ENCODE measurements at regions not wholly inside any gene's neighbourhood (a gene's known extent, or its start where the extent isn't known, plus 50 kb on each side); places are given as distances from the start of the nearest gene placed in this dataset.
A peak's percentile ranks its signal among the peaks of the same experiment; 100 is the strongest.

DNA sequence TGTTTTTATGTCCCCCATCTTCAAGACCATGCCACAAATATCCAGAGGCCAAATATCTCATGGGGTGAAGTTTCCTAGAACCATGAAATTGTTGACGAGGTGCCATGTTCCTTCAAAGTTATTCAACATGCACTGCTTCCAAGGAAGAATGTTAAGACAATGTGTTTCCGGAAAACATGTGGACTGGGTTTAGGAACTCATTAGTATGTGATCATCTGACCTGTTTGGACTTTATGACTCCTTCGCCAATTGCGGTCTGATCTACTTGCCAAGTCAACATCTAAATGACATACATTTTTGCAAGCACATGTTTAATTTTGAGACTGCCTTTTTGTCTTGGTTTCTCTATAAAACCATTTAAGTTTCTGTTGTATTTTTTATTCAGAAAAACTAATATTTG is 234.8 kb downstream of the MAF start:
- no peak for DNase-seq

DNA sequence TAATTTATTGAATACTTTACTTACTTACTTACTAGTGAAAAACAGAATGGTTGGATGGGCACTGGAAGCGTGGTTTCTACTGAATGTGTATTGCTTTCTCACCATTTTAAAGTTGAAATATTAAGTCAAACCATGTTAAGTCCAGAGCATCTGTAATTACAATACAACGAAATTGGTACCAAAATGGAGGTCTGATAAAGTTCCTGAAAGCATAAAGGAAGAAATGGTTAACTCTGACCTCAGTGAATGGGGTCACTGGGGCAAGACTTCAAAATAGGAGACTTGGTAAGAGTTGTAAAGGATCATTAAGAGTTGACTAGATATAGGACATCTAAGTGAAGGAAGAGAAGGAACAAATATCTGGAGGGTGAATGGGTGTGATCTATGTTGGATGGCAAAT is 237.1 kb downstream of the MAF start:
- no peak for DNase-seq

DNA sequence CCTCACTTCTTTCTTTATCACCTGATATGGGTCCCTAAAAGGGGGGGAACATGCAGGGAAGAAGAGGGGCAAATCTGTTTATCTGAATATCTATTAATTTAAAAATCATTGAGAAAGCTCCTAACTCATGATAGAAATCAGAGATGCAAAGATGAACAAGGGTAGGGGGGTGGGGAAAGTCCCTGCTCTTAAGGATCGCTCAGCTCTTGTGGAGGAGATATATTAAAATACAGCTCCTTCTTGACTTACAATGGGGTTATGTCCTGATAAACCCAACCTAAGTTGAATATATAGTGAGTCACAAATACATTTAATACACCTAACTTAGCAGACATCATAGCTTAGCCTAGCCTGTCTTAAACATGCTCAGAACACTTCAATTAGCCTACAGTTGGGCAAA is 237.5 kb downstream of the MAF start:
- no peak for DNase-seq

DNA sequence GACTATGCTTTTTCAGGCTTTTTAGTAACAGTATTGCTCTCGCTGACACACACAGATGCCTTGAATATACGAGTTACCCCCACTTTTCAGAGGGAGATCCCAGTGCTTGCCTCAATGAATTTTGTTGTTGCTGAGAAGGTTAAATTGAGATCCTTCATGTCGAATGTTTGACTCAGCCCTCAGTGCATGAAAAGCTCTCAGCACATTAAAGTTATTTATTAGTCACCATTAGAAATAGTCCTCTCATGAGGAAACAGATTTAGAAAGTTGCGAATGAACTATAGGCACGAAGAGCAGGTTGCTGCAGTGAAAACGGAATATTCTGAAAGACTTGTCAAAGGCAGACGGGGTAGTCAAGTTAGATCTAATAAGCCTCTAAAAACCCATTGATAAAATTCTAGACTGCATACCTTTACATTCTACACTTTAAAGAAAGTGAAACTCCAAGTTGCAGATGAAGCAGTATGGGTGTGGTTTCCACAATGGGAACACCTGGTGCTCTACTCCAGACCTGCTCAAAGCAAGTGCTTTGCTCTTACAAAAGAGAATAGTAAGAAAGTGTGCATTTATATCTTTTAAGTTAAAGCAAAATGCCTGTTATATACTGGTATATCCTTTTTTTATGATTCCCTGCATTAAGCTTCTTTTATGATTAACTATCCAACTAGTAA is 238.1 kb downstream of the MAF start:
- no peak for DNase-seq

DNA sequence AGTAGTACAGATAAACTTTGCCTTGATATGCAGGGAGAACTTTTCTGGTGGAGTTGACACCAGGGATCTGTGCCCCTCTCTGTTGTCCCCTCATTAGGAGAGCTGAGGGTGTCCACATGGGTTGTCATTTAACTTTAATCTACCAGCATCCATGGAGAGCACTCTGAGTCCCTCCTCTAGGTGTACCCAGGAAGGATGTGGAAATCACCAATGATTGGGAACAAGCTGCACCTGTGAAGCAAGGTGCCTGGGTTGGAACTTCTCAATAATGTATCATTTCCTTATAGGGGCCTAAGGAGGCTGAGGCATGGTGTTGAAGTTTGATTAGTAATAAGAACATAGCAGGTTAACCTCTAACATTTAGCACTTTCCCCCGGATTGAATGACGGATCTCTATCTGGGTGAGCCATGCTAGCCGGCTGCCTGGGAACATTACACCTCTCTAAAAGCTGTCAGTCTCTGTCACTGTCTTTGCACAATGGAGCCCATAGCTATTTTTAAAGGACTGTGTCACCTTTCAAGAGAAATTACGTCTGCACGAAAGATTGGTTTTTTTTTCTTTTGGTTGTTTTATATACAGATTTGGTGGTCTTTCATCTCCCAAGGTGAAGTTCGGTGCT is 239.3 kb downstream of the MAF start:
- no peak for DNase-seq

DNA sequence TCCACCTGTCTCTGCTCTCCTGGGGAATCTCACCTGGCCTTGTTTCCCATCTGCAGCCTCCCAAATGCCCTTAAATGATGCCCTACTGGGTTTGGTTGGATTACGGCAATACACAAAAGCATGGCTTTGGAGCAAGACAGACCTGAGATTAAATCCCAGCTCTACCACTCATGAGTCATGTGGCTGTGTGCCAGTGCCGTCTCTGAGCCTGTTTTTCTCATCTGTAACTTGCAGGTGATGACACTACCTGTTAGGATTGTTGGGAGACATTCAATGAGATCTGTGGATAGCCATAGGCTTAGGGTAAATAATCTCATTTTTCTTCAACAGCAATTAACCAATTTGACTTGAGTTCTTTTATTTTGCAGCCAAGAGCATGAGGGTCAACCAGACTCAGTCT is 240.3 kb downstream of the MAF start:
- no peak for DNase-seq

DNA sequence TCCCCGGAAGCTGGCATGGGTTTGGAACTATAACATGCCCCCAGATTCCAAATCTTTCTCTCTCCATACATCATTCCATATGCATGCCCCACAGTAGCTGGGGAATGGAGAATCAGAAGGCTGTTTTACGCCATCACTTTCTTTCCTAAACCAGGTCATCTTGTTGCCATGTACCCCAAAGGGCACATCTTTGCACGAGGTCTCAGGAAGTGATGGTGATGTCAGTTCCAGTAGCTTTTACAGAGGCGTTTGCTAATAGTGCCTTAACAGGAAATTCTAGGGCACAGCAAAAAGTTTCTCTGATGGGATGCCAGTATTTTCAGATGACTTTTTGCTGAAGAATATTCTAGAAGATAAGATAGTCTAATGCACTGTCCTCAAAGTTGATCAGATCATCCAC is 241.5 kb downstream of the MAF start:
- DNase-seq = no peak

DNA sequence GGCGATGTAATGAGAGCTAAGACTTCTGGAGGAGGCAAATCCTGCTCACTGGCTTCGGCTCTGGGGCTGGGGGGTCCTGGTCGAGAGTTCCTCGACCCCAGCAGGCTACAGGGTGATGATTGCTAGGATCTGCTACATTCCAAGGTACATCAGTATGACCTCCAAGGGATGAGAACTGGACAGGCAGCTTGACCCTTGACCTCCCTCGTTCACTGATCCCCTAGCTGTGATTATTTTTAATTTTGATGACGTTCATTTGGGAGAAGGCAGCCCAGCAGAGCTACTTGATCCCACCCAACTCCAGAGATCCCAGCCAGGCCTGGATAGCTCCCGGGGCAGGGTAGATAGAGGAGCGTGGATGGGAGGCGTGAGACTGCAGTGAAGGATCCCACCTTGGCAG is 242.3 kb downstream of the MAF start:
- no peak for DNase-seq

DNA sequence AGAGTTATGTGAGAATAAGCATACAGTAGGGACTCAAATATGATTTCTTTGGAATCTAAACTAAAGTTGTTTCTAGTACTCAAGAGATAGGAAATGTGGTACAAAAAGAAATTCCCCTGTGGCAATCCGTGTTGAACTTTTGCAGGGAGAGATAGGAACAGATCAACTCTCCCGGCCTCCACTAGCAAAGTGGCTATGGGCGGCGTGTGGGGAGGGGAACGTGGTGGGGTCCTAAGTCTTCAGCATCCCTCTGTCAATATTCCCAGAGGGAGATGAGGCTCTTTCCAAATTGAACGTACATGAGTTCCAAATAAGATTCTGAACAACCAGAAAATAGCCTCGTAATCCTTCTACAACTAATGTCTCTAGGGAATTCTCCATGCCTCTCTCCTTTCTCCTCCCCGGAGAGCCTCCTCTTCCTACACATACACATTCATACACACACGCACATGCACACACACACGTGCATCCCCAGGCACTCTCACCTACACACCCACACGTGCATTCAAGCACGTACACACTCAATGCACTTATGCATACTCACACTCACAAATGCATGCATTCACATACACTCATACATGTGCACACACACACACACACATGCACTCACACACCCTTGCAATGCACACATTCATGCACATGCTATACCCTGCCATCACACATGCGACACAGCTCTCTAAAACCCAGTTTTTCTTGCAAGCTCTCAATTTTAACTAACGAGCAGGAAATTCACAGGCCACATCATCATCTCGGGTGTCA is 244.8 kb downstream of the MAF start:
- no peak for DNase-seq

DNA sequence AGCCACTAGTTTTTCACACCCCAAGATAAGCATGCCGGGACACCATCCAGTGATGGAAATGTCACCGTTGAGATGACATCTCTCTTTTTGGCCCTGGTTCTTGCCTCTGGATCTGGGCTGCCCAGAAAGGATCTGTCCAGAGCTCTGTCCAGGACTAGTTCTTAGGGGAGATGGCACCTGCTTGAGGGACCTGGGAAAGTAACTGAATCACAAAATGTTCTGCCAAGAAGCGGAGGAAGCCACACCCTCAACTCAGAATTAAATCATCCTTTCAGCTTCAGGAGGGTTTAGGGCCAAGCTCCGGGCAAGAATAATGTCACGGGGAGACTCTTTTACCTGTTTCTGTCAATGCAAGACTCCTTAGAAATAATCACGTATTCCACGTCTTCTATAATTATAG is 248.6 kb downstream of the MAF start:
- no peak for DNase-seq

DNA sequence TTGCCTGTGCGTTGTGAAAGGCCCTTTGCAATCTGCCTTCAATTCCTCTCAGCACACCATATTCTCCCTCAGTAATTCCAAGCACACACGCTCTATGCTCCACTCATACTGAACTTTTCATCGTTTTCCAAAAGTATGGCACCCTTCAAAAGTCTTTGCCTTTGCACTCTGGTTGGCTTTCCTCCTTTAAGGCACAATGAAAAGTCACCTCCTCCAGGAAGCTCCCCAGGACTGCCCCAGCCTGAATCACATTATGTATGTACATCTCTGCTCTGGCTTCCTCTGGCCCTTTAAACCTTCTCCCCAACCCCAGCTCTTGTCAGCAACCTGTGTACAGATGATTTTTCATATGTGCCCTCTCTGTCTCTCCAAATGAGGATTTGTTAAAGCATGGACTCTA is 250.7 kb downstream of the MAF start:
- DNase-seq = no peak

DNA sequence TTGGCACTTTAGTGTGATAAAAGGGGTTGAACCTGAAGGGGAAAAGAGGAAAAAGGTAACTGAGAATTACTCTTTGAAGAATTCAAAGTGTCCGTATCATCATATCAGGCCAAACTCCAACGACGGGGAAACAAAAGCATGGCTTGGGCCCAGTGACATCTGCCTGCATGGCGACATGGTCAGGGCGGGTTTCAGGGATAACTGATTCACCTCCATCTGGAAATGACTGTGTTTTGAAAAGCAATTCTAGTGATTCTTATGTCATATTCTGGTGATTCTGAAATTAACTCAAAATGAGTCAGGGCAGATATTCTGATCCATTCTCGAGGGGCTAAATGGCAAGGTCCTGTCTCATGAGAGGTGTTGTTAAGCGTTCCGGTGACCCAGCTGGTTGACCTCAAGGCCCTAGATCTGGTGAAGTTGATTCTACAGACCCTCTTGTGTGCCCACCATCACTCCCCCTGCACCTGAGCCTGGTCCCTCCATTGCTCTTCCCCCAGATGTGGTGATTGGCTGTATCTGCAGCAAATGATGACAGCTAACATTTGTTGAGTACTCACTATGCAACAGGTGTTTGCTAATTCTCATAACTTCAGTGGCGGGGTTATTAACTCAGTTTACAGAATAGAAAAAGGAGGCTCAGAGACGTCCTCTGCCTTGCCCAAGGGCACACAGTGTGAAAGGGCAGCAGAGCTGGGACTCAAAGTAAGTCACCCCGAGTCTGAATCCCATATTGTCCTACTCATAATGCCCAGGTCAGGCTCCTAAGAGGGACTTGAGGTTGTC is 251.8 kb downstream of the MAF start:
- no peak for DNase-seq

DNA sequence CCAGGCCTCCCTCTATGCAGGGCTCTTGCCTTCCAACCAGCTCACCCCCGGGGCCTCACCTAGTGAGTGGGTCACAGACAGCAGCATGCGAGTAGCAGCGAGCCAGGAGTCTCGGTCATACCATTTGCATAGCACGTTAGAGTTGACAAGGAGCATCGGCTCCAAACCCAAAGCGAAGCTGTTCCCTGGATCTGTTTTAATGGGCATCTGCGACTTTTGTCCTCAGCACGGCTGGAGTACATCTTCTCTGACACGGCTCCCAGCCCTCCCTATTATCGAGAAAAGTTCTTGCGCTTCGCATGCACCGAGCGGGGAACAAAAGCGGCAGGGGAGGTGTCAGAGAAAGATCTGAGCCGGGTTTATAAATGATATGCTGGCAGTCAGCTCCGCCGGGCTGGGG is 253.3 kb downstream of the MAF start:
- no peak for DNase-seq

DNA sequence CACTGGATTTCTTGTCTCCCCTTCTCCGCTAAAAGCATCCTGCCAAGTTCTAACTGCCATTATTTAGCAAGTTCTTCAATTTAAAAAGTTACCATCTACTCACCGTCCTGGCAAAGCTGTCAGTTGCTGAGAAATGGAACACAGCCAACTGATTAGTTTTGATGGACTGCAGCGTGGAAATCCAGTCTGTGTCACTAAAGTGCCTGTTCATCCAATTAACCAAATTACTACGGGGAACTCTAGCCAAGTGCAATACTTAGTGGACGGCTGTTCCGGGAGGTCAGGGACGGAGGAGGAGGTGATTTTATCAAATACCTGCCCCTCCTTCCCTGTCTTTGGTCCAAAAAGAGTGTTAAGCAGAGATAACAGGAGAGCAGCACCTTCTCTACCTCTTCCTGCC is 260.7 kb downstream of the MAF start:
- DNase-seq = no peak

DNA sequence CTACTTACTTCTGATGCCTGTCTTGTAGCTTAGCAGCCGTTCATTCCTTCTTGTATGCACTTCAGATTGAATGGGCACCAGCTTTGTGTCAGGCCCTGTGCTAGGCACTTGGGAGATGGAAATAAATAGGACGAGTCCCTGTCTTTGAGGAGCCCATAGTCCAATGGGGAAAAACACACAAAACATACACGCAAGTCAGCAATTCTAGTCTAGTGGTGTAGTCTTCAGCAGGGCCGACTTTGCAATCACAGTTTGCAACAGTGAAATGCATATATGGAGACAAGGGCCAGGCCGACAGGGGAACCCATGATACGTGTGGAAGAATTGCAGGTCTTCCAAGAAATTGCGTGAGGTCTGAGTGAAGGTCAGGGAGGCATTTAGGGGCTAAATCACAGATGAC is 262.6 kb downstream of the MAF start:
- no peak for DNase-seq

DNA sequence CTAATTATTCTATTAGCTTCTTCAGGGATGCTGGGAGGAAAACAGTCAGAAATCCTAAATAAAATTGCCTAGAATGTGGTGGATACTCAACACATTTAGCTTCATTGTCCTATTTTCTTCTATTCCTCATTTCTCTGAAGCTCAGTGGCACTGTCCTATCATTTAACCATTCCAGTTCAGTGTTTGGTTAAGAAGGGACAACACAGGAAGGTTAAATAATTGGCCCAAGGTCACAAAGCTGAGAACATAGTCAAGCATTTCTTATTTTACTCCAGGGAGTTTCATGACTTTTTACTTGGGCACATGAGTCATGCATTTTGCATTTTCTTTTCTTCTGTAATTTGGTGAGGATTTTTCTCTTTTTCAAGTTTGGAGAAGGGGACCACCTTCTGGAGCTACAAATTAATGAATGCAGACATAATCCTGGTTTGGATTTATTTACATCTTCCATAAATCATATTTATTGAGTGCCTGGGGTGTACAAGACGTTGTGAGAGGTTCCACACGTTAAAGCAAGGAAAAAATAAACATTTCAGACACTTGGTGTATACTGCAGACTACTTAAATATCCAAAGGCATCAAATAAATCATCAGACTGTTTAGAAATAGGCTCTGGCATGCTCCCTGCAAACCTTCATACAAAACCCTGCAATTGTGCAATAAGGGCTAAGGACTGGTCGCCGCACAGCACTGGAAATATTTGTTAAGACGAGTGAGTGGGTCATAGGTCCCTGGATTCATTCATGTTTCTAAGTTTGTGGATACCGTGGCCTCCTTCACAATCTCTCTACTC is 263.9 kb downstream of the MAF start:
- no peak for DNase-seq

DNA sequence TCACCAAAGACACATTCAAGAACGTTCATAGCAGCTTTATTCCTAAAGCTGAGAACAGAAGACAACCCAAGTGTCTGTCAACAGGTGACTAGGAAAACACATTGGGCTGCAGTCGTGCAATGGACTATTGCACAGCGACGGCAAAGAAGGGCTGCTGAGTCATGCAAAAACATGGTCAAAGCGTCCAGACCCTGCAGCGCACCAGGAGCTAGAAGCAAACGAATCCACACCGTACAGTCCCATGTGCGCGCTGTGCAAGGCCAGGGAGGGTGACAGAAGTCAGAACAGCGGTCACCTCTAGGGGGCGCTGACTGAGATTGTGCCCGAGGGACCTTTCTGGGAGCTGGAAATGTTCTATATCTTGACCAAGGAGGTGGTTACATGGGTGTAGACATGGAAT is 266.4 kb downstream of the MAF start:
- no peak for DNase-seq

DNA sequence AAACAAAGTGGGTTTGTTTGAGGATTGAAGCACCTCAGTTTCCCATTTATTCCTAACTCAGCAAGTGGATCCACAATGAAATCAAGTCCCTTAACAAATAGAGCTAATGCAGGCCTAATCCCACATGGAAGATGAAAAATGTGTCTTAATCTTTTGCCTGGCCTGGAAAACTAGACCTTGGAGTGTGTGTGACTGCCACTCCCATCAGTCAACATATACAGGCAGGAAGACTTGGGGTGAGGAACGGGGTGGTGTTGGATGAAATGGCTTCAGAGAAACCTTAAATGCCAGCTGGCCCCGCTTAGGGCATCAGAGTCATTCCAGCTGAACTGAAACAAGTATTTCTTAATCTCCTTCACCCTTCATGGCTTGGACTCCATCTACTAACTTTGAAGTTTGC is 269.5 kb downstream of the MAF start:
- no peak for DNase-seq

DNA sequence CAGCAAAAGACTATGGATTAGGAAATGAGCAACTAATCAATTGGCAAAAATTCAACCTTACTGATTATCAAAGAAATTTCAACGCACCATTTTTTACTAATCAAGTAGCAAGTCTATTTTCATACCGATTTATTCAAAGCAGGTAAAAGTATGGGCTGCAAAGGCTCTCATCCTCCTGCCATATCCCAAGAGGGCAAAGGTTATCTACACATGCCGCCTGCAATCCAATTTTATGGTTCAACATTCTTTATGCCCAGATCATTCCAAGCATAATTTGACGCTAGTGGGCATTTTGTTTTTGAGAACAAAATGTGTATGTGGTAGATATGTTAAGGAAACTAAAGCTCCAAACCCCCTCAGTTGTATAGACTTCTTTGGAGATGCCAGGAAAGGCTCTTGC is 270.6 kb downstream of the MAF start:
- DNase-seq = no peak

DNA sequence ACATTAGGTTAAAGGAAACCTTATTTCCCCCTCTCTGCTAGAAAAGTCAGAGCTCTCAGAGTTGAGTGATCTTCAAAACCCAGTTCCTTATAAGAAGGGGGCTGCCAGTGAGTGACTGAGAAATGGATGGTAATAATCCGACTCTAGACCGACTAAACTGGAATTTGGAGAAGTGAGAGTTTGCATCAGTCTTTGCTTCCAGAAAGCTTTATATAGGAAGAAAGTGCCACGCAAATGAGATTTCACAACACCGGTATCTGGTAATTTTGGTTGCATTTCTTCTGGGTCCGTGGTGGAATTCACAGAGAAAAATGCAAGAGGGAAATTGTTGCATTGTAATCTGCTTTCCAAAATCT is 271.4 kb downstream of the MAF start:
- DNase-seq = peak; percentile 67

DNA sequence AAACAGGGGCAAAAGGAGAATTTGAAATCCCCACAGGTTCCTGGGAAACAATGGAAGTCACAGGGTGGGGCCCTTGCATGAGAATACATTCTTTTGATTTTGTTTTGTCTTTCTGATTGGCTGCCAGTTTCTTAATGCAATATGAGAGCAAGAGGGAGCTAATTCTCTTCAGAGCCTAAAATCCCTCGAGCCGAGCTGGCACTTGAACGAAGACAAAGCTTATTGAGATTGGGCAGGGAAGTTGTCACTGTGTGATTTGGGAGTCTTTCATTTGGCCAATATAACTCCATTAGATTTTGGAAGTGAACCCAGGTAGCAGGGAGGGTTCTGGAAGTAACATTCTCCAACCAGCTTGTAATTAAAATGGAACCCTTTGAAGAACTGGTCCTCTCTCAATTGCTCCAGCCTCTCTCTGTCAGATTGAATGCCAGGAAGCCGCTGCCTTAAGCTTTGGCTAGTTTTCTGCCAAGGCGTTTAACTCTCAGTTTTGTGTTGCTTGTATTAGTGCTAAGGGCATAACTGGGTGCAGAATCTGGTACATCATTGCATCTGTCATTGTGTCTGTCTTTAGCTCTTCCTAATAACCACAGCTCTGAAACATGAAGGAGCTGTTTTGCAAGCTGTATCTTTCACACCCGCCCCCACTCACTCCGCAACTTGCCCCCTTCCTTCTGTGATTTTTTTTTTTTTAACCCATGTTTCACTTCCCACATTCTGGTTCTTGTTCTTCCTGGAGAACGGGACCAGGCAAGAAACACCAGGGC is 272.0 kb downstream of the MAF start:
- DNase-seq = peak; percentile 44

DNA sequence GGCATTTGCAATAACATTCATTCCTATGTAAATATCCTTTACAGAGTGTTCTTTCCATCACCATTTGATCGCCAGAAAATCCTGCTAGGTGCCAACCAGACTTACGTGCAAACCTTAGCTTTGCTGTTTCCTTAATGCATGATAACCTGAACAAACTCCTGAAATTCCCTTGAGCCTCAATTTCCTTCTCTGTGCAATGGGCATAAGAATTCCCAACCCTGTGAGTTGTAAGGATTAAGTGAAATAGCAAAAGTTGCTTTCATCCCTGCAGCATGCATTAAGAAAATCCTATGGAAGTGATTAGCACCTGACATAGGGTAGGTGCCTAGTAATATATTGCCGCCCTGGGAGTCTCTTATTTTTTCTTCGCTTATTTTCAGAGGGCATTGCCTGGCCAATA is 272.7 kb downstream of the MAF start:
- DNase-seq = no peak
